ENCODE measurements at regions not wholly inside any gene's neighbourhood (a gene's known extent, or its start where the extent isn't known, plus 50 kb on each side); places are given as distances from the start of the nearest gene placed in this dataset.
"Not testable (repeated sequence)": the region's sequence is repeated elsewhere in the genome, so short reads cannot be mapped to it uniquely, and the experiment has no call there.

DNA sequence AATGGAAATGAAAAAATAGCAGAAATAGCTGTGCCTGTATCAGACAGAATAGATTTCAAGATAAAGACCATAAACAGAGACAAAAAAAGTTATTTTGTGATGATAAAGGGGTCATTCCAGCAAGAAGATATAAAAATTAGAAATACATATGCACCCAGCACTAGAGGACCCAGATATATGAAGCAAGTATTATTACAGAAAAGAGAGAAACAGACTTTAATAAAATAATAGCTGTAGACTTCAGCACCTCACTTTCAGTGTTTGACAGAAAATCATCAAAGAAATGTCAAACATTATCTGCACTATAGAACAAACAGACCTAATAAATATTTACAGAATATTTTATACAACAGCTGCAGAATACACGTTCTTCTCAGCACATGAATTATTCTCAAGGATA, 783.7 kb downstream of the PLOD2 start:
- no peak for TF ChIP-seq ZNF274 (IDR thresholded peaks at IDR 0.05; ENCODE audit: low read depth, low read length)
- no peak overlapping the region for H3K4me3 ChIP-seq (ENCODE audit: low read length)

DNA sequence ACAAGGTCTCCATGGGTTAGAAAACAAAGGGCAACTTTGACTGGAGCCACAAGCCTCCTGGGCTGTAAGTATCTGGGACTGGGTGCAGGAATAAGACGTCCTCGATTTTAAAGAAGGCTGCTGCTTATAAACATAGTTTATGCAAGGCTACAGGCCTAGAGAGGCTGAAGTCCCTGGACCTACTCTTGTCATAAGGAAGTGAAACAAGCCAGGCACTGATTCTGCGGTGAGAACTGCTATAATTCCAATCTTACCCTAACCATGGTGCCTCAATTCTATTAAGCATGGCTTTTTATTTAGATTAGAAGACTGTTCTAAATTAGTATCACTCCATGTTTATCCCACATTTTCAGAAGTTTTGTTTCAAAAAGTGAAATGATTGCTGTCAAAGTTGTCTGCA, 777.6 kb downstream of the PLOD2 start:
- no peak for TF ChIP-seq ZNF274 (IDR thresholded peaks at IDR 0.05; ENCODE audit: low read depth, low read length)
- no peak overlapping the region for H3K4me3 ChIP-seq (ENCODE audit: low read length)

DNA sequence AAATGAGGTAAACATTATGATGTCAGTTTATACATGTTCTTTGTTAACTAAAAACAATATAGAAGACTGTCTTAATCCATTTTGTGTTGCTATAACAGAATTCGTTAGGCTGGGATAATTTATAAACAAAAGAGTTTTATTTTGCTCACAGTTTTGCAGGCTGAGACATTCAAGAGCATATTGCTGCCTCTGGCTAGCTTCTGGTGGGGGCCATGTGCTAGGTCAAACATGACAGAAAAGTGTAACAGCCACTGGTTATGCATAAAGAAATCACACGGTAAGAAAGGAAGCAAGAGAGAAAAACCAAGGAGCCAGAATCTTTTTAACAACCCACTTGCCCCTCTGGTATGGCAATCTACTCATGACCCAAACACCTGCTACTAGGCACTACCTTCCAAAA, 776.7 kb downstream of the PLOD2 start:
- no peak for TF ChIP-seq ZNF274 (IDR thresholded peaks at IDR 0.05; ENCODE audit: low read depth, low read length)
- no peak overlapping the region for H3K4me3 ChIP-seq (ENCODE audit: low read length)

DNA sequence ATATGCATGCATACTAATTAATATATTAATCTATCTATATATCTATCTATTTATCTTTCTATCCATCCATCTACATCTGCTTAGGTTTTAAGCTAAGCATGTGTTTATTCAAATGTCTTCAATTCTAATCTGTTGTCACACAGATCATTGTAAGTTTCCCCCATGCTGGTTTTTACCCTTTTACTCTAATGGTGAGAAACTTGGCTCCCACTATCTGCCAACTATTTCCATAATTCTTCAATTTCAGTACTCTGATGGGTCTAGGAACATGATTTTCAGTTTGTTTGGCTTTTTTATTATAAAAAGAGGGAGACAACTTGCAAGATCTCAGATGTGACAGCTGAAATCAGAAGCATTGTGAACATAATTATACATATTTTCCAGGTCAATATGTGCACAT, 773.8 kb downstream of the PLOD2 start:
- TF ChIP-seq ZNF274 (IDR thresholded peaks at IDR 0.05; ENCODE audit: low read depth, low read length), result no peak
- H3K4me3 ChIP-seq (ENCODE audit: low read length), result no peak overlapping the region

DNA sequence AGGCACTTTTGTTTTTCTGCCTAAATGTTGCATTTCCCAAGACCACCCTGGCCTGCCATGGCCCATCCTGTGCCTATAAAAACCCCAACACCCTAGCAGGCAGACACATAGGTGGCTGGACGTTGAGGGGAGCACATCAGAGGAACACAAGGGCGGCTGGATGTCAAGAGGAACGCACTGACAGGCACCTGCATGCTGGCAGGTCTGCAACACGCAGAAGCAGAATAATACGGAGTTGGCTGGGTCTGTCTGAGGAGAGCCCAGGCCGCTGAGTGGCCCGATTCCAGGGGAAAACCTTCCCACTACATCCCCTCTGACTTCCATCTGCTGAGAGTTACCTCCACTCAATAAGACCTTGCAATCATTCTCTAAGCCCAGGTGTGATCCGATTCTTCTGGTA, 765.6 kb downstream of the PLOD2 start:
- TF ChIP-seq ZNF274 (IDR thresholded peaks at IDR 0.05; ENCODE audit: low read depth, low read length), result no peak
- H3K4me3 ChIP-seq (ENCODE audit: low read length), result no peak overlapping the region

DNA sequence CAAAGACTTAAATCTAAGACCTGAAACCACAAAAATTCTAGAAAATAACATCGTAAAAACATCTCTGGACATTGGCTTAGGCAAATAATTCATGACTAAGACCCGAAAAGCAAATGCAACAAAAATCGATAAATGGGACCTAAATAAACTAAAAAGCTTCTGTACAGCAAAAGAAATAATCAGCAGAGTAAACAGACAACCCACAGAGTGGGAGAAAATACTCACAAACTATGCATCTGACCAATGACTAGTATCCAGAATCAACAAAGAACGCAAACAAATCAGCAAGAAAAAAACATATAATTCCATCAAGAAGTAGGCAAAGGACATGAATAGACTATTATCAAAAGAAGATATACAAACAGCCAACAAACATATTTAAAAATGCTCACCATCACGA, 749.4 kb downstream of the PLOD2 start:
- H3K4me3 ChIP-seq (ENCODE audit: low read length), result no peak overlapping the region
- no peak for TF ChIP-seq ZNF274 (IDR thresholded peaks at IDR 0.05; ENCODE audit: low read depth, low read length)

DNA sequence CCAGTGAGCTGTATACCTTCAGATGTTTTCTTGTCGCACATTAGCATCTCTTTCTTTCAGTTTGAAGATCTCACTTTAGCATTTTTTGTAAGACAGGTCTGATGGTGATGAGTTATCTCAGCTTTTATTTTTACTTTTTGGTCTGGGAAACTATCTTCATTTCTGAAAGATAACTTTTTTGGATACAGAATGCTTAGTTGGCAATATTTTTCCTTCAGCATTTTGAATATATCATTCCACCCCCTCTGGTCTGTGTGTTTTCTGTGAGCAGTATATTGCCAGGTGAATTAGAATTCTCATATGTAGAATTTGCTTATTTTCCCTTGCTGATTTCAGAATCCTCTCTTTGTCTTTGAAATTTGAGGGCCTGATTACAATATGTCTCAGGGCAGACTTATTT, 743.3 kb downstream of the PLOD2 start:
- TF ChIP-seq ZNF274 (IDR thresholded peaks at IDR 0.05; ENCODE audit: low read depth, low read length), result no peak
- no peak overlapping the region for H3K4me3 ChIP-seq (ENCODE audit: low read length)

DNA sequence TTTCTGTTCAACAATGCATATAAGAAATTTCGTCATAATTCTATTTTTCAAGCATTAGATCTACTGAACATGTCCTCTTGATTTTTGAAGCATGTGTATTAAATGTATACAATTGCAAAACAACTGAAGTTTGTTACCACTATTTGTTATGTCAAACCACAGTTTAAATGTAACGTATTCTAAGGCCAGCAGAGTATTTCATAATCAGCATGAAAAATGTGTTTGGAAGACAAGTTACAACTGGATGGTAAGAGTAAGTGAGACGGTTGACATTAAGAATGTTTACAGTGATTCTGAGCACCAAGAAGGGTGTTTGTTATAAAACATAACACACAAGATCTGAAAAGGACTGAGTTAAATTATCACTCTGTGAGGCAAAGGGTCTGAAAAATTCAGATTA, 738.4 kb downstream of the PLOD2 start:
- no peak overlapping the region for H3K4me3 ChIP-seq (ENCODE audit: low read length)

DNA sequence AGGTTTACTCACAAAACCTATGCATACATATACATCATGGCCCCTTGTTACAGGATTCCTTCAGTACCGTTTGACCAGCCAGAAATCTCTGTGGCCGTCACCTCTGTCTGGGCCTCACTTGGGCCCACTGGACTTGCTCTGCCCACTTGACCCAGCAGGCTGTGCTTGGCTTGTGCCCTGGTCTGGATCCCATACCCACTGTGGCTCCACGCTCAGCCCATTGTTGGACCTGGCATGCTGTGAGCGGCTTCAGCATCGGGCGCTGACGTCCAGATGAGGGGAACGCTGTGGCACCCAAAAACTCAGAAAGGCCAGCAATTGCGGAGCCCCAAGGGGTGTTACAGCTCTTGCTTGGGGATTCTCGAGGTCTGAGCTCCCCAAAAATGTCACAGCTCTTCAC, 733.6 kb downstream of the PLOD2 start:
- TF ChIP-seq ZNF274 (IDR thresholded peaks at IDR 0.05; ENCODE audit: low read depth, low read length), result no peak

More for the DNA sequence above, 738.4 kb downstream of the PLOD2 start:
- no peak for TF ChIP-seq ZNF274 (IDR thresholded peaks at IDR 0.05; ENCODE audit: low read depth, low read length)

DNA sequence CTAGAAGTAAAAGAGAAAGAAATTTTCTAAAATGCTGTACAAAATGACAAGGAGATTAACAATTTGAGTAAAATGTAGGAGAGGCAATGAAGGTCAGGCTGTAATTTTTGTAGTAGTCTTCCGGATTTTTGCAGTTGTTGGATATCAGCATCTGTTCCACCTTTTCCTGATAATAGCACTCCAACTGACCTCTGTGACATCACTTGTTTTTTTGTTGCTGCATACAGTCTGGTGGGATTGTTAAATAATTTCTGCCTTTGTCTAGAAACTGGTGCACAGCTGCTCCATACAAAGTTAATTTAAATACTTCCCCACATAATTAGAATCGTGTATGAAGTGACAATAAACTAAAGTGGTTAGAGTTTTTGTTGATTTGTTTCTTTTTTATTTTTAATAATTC, 731.4 kb downstream of the PLOD2 start:
- no peak for TF ChIP-seq ZNF274 (IDR thresholded peaks at IDR 0.05; ENCODE audit: low read depth, low read length)
- H3K4me3 ChIP-seq (ENCODE audit: low read length), result no peak overlapping the region

More for the DNA sequence above, 733.6 kb downstream of the PLOD2 start:
- no peak overlapping the region for H3K4me3 ChIP-seq (ENCODE audit: low read length)

DNA sequence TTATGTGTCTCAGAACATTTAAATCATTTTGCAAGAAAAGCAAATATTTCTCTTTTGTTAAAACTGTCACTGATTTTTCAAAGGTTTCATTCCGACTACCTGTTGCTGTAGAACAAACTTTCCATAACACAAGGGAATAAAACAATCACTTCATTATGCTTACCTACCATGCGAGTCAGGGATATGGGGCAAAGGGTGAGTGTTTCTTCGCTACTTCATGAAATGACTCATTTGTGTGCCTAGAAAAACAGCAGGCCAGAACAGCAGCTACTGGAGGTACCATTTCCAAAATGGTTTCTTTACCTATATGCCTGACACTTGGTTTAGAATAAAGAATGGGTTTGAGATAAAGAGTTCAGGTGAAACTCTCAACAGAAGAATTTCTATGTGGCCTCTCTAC, 712.5 kb downstream of the PLOD2 start:
- no peak for TF ChIP-seq ZNF274 (IDR thresholded peaks at IDR 0.05; ENCODE audit: low read depth, low read length)
- no peak overlapping the region for H3K4me3 ChIP-seq (ENCODE audit: low read length)

DNA sequence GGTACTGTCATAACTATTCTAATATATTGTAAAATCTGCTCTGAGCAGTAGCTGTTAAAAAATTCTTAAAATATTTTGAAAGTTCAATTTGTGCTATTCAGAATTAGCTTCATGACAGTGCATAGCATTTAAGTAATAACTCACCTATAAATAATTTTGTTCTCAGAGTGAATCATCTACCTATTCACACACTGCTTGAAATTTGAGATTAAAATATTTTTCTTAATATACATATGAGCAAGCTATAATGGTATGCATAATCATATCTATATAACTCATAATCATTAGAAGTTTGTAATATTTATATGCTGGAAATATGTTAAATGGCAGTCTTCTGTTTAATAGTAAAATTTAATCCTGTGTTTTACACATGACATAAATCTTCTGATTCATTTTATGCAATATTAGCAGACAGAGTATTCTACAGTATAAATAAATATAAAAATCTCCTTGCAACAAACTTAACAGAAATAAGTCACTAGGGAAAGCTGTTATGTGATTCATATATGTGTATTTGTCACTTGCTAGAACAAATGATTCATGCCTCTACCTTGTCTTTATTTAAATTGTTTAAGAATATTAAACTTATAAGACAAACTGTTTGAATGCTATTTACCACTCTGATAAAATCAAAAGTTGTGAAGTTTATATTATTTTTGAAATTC, 710.8 kb downstream of the PLOD2 start:
- TF ChIP-seq ZNF274 (IDR thresholded peaks at IDR 0.05; ENCODE audit: low read depth, low read length), result no peak
- H3K4me3 ChIP-seq (ENCODE audit: low read length), result no peak overlapping the region

DNA sequence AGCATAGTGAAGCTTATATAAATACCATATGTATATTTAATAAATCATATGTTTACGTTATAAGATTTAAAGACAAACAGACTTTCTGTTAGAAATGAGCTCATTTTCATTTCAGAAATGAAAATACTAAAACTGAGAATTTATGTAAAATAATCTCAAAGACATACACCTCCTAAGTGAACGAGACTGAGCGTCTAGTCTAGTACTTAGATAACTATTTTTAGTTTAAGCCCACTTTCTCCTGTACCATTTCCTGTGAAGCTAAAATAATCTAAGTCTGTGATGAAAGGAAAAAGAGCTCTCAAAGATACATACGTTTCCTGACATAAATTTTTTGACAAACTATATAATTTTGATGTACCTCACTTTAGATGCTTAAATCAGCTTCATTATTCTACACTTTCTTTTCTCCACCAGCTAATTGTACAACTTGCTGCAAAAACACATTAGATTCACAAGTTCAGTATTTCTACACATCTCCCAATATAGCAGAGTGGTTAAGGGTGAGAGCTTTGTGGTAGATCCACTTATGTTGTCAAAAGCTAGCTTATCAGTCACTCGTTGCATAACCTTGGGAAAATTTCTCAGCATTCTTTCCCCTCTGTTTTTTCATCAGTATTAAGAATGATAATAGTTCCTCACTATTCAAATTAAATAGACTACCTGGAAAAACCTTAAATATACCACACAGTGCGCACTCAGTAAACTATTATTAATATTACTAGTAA, 703.0 kb downstream of the PLOD2 start:
- TF ChIP-seq ZNF274 (IDR thresholded peaks at IDR 0.05; ENCODE audit: low read depth, low read length), result no peak
- H3K4me3 ChIP-seq (ENCODE audit: low read length), result no peak overlapping the region

DNA sequence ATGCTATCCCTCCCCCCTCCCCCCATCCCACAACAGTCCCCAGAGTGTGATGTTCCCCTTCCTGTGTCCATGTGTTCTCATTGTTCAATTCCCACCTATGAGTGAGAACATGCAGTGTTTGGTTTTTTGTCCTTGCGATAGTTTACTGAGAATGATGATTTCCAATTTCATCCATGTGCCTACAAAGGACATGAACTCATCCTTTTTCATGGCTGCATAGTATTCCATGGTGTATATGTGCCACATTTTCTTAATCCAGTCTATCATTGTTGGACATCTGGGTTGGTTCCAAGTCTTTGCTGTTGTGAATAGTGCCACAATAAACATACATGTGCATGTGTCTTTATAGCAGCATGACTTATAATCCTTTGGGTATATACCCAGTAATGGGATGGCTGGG, 701.3 kb downstream of the PLOD2 start:
- not testable (repeated sequence) for H3K4me3 ChIP-seq (ENCODE audit: low read length)

DNA sequence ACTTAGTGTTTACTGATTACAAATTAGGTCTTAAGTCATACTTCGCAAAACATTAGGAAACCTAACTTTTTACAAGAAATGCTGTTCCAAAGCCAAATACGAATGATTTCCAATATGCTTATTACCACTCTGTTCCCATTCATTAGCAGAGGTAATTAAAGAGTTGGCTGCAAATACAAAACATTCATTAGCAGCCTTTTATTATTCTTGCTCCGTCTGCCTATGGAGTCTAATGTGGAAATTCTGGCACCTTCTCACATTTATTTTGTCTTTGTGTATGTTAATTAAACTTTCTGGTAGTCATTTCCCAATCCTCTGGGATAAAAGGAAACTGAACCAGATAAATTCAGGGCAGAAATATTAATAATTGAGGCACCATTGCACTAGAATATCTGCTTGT, 689.0 kb downstream of the PLOD2 start:
- no peak overlapping the region for H3K4me3 ChIP-seq (ENCODE audit: low read length)
- no peak for TF ChIP-seq ZNF274 (IDR thresholded peaks at IDR 0.05; ENCODE audit: low read depth, low read length)

DNA sequence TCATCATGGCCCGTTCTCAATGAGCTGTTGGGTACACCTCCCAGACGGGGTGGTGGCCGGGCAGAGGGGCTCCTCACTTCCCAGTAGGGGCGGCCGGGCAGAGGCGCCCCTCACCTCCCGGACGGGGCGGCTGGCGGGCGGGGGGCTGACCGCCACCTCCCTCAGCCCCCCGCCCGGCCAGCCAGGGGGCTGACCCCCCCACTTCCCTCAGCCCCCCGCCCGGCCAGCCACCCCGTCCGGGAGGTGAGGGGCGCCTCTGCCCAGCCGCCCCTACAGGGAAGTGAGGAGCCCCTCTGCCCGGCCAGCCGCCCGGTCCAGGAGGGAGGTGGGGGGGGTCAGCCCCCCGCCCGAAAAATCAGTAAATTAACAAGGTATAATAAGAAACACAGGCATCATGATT, 678.2 kb downstream of the PLOD2 start:
- H3K4me3 ChIP-seq (ENCODE audit: low read length), result not testable (repeated sequence)
